22Rv1 (cell line): ENCODE measurements at regions not wholly inside any gene's neighbourhood (a gene's known extent, or its start where the extent isn't known, plus 50 kb on each side); places are given as distances from the start of the nearest gene placed in this dataset.

Source experiments
- CTCF ChIP-seq: fragments of 450-650 bp; IDR thresholded peaks from 2 replicates; pipeline ENCODE4 v1.5.1; 2017; ENCODE audit warnings: mild to moderate bottlenecking
- ZFX ChIP-seq: fragments of 450-650 bp; IDR thresholded peaks from 2 replicates; pipeline ENCODE4 v1.6.1; 2017; ENCODE audit warnings: antibody characterized with exemption, borderline replicate concordance

GRCh38 chr20:60984666-60985065, 267.4 kb upstream of the CDH4 start:
- TF ChIP-seq CTCF (no peak), ZFX (no peak)
